EH (cell line): ENCODE measurements at regions not wholly inside any gene's neighbourhood (a gene's known extent, or its start where the extent isn't known, plus 50 kb on each side); places are given as distances from the start of the nearest gene placed in this dataset.
"Not testable (repeated sequence)": the region's sequence is repeated elsewhere in the genome, so short reads cannot be mapped to it uniquely, and the experiment has no call there.

Experiments used
- DNase-seq: peaks from one replicate; pipeline ENCODE4 v3.0.0-alpha.2; 2015; ENCODE audit warnings: low read depth

DNA sequence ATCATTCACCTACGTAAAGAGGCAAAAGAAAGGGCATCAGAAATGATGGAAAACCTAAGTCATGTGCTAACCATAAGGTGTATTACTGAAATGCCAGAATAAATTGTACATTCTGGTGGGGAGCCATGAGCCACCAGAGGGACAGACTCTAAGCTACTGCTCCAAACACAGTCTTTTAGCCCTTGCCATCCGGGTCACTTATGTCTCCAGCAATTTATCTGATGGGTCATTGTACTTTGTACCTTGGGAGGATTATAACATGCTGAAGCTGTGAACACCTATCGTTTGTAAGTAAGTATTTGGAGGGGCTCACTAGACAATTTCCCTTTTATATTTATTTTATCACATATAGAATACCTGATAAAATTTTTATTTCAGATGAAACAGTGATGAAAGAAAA is 495.1 kb downstream of the KIF4B start:
- no peak for DNase-seq

- DNase-seq: no peak
These were observed 498.8 kb downstream of the KIF4B start for GRCh38 chr5:155512329-155512728.

- no peak for DNase-seq
These were observed 500.6 kb downstream of the KIF4B start for GRCh38 chr5:155514105-155514563.

- no peak for DNase-seq
These were observed 509.0 kb downstream of the KIF4B start for GRCh38 chr5:155522540-155522939.

DNA sequence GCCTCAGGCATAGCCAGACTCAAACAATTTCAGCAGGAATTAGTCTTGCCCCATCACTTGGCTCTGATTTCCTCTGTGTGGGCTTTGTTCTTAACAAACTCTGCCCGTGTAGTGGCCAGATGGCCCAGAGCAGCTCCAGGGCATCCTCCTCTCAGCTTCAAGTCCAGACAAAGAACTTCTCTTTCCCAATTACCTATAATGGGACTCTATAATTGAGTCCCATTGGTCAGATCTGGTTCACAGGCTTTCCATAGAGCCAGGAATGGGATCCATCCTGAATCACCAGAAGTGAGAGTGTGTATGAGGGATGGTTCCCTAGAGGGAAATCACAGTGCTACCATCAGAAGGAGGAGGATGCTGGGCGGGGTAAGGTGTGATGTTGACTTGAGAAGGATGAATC is 515.8 kb downstream of the KIF4B start:
- no peak for DNase-seq

DNA sequence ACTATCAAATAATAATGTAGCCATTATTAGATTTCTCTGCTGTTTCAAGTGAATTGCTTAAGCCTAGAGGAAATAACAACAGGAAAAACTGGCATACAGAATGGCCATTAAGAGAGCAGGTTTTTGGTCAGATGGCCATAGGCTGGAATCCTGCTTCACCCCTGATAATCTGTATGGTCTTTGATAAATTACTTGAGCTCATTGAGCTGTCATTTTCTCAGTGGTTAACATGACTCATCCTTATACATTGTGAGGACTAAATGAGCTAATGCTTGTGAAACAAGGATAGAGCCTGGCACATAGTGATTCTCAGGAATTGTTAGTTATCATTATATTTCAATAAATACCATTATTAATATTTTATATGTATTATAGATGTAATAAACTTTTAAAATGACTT is 516.5 kb downstream of the KIF4B start:
- no peak for DNase-seq

GRCh38 chr5:155532621-155533311 is 519.2 kb downstream of the KIF4B start:
- DNase-seq: no peak

DNA sequence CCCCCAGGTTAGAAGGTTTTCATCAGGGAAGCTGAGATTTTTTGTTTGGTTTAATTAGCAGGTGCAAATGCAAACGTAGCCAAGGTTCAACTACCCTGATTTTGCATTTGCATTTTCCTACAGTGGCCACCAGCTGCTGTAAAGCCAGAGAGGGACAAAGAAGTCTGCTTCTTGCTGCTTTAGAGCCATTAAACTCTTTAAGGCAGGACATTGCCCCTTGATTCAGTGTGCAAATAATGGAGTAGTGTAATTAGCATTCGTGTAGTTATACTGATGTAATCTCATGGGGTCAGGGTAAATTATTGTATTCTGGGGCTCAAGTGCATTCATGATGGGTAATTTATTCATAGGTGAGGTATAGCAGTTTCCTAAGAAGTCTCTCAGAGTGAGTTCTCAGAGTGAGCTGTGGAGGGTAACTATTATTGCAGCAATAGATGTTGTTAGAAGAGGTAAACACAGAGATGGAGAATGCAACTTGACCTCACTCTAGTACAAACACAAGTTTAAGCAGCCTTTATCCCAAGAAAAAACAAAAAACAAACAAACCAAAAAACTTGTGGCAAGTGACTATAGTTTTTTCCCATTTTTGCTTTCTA is 526.5 kb downstream of the KIF4B start:
- DNase-seq: no peak

GRCh38 chr5:155546075-155546474 is 532.5 kb downstream of the KIF4B start:
- DNase-seq: no peak

GRCh38 chr5:155554500-155554899 is 540.9 kb downstream of the KIF4B start:
- no peak for DNase-seq

- no peak for DNase-seq
These were observed 542.7 kb downstream of the KIF4B start for GRCh38 chr5:155556222-155556621.

DNA sequence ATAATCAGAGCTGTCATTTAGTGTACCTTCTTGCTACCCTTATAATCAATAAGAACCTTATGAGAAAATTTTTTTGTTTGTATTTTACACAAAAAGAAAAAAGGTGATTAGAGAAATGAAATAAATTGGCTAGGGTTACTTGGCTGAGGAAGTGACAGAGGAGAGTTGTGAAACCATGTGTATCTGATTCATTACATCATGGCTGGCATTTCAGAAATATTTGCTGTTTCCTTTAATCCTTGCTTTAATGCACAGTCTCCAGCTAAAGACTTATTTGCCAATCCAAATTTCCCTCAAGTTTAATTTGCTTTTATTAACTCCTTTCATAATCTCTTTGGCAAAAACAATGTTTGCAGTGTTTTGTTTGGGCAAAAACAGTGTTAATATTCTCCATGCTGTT is 543.1 kb downstream of the KIF4B start:
- no peak for DNase-seq

DNA sequence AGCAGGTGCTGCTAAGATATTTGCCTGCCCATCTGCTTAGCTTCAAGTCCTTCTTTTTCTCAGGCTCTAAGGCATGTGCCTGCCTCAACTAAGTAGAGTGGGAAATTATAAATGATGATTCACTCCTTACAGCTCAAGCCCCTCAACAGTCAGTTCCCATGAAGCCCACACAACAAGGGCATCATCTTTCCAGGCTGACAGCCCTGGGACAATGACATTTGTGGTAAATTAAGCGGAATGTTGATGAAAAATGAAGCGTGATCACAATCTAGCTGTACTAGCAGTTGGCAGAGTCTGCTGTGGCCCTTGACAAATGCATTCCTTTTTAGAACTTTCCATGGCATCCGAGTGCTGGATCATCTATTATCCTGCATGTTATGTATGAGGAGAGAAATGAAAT is 548.6 kb downstream of the KIF4B start:
- DNase-seq: no peak

DNA sequence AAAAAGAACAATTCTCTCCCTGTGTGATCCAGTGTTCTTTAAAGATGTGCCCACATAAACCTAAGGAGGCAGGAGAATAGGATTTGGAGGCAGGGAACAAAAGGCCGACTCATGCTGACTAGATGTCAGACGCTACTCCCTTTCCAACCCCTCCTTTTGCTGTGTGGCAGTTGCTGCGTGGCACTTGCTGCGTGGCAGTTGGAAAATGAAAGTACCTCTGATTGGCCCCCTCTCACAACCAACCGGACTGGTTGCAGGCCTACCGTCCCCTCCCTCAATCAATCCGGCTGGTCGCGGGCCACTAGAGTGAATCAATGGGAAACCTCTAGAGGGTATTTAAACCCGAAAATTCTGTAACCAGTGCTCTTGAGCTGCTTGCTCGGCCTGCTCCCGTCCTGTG is 551.0 kb downstream of the KIF4B start:
- DNase-seq: no peak

GRCh38 chr5:155575861-155576260 is 562.3 kb downstream of the KIF4B start:
- DNase-seq: no peak

GRCh38 chr5:155586808-155587207 is 573.3 kb downstream of the KIF4B start:
- not testable (repeated sequence) for DNase-seq

DNA sequence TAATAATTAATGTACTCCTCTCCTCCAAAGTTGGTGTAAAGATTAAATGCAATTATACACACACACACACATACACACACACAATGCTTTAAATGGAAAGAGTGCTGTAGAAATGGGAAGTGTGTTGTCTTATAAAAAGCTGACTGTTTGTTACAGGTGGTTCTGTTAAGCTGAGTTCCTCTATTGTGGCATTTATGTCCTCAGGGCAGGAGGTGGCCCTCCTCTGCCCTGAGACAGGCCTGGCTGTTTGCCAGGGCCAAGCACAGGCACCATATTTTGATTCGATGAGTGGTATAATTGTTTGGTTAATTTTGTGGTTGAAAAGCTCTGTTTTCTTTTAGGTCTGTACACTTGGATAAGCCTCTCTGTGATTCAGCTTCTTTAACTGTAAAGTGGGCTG is 573.9 kb downstream of the KIF4B start:
- no peak for DNase-seq

GRCh38 chr5:155591273-155591672 is 577.7 kb downstream of the KIF4B start:
- DNase-seq: no peak

DNA sequence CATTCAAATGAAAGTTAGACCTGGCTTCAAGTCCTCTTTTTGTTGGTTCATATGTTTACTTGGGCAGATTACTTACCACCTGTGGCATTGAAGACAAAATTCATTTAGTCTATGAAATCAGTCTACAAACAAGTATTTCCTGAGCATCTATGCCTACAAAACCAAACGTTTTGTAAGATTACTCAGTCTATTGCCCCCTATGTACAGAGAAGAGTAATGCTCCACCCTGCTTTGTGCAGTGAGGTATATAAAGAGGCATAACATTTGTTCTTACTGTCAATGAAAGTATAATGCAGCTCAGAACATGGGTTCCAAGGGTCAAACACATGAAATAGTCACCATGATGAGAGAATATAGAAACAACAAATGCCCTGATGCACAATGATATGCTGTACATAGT is 580.7 kb downstream of the KIF4B start:
- DNase-seq: no peak

DNA sequence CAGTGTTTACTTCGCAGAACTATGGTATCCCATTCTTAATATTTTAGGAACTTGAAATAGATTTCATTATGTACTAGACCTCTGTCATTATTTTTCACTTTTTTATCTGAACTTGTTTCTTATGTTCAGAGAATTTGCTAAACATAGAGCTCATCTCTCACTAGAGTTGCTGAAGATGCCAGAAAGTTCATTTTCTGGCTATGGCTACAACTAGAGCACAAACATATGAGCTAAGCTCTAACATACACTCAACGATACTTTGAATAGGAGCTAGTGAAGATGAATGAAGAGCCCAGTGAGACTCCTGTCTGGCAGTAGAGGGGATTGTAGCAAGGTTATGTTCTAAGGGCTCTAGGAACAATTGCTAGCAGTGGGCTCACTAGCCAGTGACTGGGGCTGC is 582.2 kb downstream of the KIF4B start:
- no peak for DNase-seq

GRCh38 chr5:155598552-155598951 is 585.0 kb downstream of the KIF4B start:
- no peak for DNase-seq

DNA sequence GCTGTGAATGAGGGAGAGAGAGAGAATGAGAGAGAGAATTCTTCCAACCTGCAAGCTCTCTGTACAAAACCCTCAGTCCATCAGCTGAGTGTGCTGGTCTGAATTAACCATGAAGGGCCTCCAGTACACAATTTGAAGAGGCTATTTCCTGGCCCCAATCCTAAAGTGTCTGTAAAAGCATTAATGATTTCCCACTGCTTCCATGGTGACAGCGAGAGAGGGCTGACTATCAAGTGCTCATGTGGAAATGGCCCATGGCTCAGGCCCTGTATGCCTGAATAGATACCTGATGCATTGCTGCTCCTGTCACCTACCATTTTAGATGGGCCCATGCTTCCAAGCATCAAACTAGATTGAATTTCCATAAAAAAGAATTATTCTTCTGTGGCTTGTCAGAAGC is 592.4 kb downstream of the KIF4B start:
- DNase-seq: no peak

- peak; percentile 1 for DNase-seq
These were observed 603.3 kb downstream of the KIF4B start for GRCh38 chr5:155616779-155617392.

GRCh38 chr5:155619688-155620087 is 606.1 kb downstream of the KIF4B start:
- DNase-seq: no peak
